ENCODE measurements at regions not wholly inside any gene's neighbourhood (a gene's known extent, or its start where the extent isn't known, plus 50 kb on each side); places are given as distances from the start of the nearest gene placed in this dataset.
"Not testable (repeated sequence)": the region's sequence is repeated elsewhere in the genome, so short reads cannot be mapped to it uniquely, and the experiment has no call there.

DNA sequence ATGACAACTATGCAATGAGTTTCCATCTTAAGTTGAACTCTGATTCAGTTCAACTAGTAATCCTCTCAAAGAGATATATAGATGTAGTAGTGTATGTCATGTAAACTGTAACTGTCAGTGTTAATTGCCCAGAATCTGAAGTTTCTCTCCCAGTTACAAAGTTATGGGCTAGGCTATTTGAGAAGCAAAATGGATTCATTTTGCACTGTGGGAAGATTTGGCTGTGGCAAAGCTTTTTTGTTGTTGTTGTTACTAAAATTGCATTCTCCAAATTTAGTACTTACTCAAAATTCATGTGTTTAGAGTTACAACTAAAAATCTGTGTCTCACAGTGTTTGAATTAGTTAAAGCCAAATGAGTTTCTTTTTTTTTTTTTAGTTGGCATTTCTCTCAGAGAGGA, 219.0 kb downstream of the KCNJ2 start:
- H3K27me3 ChIP-seq: no peaks in the 10 kb centered on the region
- no peaks in the 10 kb centered on the region for H3K9me3 ChIP-seq
- H3K27ac ChIP-seq: no peak overlapping the region
- H3K4me1 ChIP-seq: no peaks in the 10 kb centered on the region
- no peak for TF ChIP-seq POLR2A (IDR thresholded peaks at IDR 0.05)
- TF ChIP-seq, protein P1, sequence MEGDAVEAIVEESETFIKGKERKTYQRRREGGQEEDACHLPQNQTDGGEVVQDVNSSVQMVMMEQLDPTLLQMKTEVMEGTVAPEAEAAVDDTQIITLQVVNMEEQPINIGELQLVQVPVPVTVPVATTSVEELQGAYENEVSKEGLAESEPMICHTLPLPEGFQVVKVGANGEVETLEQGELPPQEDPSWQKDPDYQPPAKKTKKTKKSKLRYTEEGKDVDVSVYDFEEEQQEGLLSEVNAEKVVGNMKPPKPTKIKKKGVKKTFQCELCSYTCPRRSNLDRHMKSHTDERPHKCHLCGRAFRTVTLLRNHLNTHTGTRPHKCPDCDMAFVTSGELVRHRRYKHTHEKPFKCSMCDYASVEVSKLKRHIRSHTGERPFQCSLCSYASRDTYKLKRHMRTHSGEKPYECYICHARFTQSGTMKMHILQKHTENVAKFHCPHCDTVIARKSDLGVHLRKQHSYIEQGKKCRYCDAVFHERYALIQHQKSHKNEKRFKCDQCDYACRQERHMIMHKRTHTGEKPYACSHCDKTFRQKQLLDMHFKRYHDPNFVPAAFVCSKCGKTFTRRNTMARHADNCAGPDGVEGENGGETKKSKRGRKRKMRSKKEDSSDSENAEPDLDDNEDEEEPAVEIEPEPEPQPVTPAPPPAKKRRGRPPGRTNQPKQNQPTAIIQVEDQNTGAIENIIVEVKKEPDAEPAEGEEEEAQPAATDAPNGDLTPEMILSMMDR (IDR thresholded peaks at IDR 0.05): no peak
- H3K36me3 ChIP-seq: no peaks in the 10 kb centered on the region
- no peak for DNase-seq
- no peak overlapping the region for H3K4me3 ChIP-seq

DNA sequence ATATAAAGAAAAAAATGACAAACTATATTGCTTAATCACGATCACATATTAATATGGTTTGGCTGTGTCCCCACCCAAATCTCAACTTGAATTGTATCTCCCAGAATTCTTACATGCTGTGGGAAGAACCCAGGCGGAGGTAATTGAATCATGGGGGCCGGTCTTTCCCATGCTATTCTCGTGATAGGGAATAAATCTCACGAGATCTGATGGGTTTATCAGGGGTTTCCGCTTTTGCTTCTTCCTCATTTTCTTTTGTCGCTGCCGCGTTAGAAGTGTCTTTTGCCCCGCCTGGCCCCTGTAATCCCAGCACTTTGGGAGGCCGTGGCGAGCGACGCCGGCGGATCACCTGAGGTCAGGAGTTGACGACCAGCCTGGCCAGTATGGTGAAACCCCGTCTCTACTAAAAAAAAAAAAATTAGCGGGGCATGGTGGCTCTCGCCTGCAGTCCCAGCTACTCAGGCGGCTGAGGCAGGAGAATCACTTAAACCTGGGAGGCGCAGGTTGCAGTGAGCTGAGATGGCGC, 220.0 kb downstream of the KCNJ2 start:
- not testable (repeated sequence) for H3K27me3 ChIP-seq, H3K4me3 ChIP-seq, H3K4me1 ChIP-seq, H3K9me3 ChIP-seq, H3K27ac ChIP-seq, DNase-seq, H3K36me3 ChIP-seq

DNA sequence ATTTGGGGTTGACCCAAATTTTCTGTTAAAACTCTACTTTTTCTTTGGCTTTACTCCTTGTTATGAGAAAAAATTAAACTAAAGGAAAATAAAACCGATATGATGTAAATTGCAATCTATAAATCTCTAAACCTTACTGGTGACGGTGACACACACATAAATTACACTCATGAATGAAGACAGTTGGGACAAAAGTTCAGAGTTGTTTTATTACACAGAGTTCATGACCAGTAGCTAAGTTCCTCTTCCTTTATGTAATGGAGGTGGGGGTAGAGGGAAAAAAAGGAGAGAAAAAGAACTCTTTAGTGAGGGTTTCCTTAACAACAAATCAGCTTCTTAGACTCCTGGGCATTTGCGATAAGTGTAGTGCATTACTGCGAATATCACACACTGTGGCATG, 220.7 kb downstream of the KCNJ2 start:
- TF ChIP-seq, protein P1 (IDR thresholded peaks at IDR 0.05): no peak
- no peak for TF ChIP-seq POLR2A (IDR thresholded peaks at IDR 0.05)
- DNase-seq: no peak
- Histone ChIP-seq H3K4me1 (no peaks in the 10 kb centered on the region), H3K27me3 (no peaks in the 10 kb centered on the region), H3K27ac (no peak overlapping the region), H3K4me3 (no peak overlapping the region), H3K9me3 (no peaks in the 10 kb centered on the region), H3K36me3 (no peaks in the 10 kb centered on the region)

DNA sequence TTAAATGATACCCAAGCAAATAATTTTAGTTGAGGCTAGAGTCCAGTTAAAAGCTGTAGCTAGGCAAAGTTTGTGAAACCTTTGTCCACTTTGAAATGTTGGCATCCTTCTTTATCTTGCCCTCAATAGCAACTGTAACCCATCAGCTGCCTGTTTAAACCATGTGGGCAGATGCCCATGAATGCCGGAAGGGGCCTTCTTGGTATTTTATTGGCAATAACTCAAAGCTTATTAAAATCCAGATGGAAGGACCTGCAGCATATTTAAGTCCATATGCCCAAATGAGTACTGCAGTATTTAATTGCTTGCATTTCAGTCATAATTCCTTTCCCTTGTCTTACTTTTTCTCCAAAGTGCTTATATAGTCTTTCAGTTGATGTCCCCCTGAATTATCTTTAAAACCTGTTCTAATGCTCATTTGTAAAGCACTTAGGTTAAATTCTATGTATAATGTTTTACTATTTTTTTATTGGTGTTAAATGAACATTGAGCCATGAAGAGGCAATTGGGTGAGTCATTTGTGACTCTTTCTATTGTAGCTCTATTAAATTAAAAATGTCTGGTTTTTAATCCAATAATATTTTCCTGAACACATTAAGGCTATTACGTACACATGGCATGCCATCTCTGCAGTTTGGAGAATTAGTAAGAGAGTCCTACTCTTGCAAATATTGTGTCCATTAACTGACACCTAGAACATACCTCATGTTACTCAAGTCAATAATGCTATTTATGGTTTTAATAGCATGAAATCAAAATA, 225.3 kb downstream of the KCNJ2 start:
- H3K4me1 ChIP-seq: no peaks in the 10 kb centered on the region
- TF ChIP-seq, protein P1 (IDR thresholded peaks at IDR 0.05): no peak
- no peak for TF ChIP-seq POLR2A (IDR thresholded peaks at IDR 0.05)
- no peaks in the 10 kb centered on the region for H3K36me3 ChIP-seq
- H3K27me3 ChIP-seq: no peaks in the 10 kb centered on the region
- no peaks in the 10 kb centered on the region for H3K9me3 ChIP-seq
- no peak overlapping the region for H3K4me3 ChIP-seq
- DNase-seq: no peak
- no peak overlapping the region for H3K27ac ChIP-seq

DNA sequence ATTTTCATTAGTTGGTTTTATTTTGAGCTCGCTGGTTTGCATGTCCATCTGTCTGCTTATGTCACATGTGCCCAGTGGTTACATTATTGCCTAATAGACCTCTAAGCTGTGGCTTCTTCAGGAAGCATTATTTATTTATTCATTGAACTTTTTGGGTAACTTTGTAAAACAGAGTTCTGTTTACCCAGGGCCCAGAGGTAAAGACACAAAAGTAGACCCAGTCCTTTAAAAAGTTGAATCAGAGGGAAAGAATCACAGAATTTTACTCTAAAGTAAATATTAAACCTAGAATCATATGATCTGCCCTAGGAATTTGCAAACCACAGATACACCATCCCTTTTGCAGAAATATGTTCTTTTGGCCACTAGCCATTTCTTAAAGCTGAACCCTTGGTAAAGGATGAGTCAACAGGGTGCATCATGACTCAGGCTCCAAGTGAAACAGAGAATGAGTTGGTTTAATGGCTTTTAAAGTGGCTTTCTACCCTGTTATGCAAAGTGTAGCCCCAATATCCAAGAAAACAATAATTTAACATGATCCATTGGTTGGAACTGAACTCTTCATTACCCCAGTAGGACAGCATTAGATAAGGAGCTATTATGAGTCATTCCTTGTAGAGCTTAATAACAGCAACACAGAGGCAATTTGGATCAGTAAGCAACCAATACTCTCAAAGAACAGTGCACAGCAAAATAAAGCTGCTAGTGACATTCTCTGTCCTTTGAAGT, 236.3 kb downstream of the KCNJ2 start:
- H3K27ac ChIP-seq: no peak overlapping the region
- TF ChIP-seq, protein P1 (IDR thresholded peaks at IDR 0.05): no peak
- no peak for TF ChIP-seq POLR2A (IDR thresholded peaks at IDR 0.05)
- H3K9me3 ChIP-seq: no peaks in the 10 kb centered on the region
- no peaks in the 10 kb centered on the region for H3K27me3 ChIP-seq
- no peaks in the 10 kb centered on the region for H3K36me3 ChIP-seq
- H3K4me3 ChIP-seq: no peak overlapping the region
- peaks cover 0 to 6% (median 0%) of the 10 kb centered on the region in 4 donors for H3K4me1 ChIP-seq
- DNase-seq: no peak

DNA sequence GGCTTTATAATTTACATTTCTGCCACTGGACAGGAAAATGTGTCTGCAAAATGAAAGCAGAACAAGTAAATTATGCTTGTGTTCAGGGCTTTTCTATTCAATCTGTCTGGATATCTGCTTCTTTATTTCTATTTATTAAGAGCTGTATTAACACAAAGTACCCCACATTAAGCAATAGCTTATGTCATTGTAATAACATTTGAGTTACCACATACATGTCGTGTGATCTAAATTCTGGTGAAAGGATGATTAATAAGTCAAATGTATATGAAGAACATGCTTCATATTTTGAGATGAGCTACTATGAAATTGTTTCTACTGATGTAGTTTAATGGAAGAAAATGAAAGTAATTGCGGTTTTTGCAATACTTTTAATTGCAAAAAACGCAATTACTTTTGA, 238.2 kb downstream of the KCNJ2 start:
- Histone ChIP-seq H3K27ac (no peak overlapping the region), H3K36me3 (no peaks in the 10 kb centered on the region), H3K4me3 (no peak overlapping the region), H3K4me1 (peaks cover 0 to 6% (median 0%) of the 10 kb centered on the region in 4 donors), H3K27me3 (no peaks in the 10 kb centered on the region), H3K9me3 (no peaks in the 10 kb centered on the region)
- no peak for TF ChIP-seq POLR2A (IDR thresholded peaks at IDR 0.05)
- no peak for DNase-seq

Data from Peyer's patch (tissue), 4 donors.